ENCODE measurements at regions not wholly inside any gene's neighbourhood (a gene's known extent, or its start where the extent isn't known, plus 50 kb on each side); places are given as distances from the start of the nearest gene placed in this dataset.

GRCh38 chr9:108099854-108100253, 610.3 kb upstream of the KLF4 start:
- DNase-seq (ENCODE audit: insufficient read length, low spot score) (no peak), FAIRE-seq (no peak)
- no peak for TF ChIP-seq POLR2A (IDR thresholded peaks at IDR 0.05; ENCODE audit: low read depth, low read length)

- FAIRE-seq (peak; percentile 30), DNase-seq (ENCODE audit: insufficient read length, low spot score) (no peak)
- no peak for TF ChIP-seq POLR2A (IDR thresholded peaks at IDR 0.05; ENCODE audit: low read depth, low read length)
These were observed 605.9 kb upstream of the KLF4 start for GRCh38 chr9:108095496-108095895.

- no peak for FAIRE-seq
- no peak for DNase-seq (ENCODE audit: insufficient read length, low spot score)
- no peak for TF ChIP-seq POLR2A (IDR thresholded peaks at IDR 0.05; ENCODE audit: low read depth, low read length)
These were observed 605.1 kb upstream of the KLF4 start for GRCh38 chr9:108094676-108094993.

DNA sequence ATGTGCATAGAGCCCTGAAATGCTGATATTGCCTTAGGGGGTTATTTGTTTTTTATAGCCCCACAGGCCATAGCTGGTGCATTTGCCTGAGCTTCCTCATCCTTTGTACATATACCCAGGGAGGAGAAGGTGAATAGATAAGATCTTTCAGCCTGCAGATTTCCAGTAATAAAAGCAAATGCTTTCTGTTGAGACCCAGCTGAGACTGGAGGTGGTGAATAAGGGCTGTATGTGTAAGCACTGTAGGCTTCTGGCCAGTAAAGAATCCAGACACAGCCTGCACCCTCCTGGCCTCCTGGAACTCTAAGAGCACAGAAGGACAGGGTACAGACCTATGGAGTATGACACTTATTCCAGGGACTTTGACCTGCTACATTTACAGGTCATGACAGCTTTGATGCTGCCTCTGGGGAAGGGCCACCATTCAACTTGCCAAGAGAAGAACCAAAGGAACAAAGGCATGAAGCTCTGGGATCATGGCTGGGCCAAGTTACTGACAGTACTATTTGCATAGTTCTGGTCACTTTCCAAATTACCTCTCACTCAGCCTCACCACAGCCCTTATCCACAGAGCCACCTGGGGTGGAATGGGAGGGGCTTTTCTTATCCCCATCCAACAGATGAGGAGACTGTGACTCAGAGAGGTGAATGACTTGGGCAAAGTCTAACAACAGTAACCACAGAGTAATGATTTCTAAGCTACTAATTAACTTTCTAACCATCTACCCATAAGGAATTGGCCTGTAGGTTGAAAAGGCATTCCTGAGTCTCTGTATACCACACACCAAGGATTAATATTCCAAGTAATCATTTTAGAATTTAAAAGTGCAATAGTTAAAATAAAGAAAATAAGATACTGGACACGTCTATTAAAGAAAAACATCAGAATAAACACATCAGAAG, 604.5 kb upstream of the KLF4 start:
- DNase-seq (ENCODE audit: insufficient read length, low spot score) (peak; percentile 35), FAIRE-seq (peak; percentile 97)

GRCh38 chr9:108088916-108089315, 599.3 kb upstream of the KLF4 start:
- no peak for FAIRE-seq
- TF ChIP-seq POLR2A (IDR thresholded peaks at IDR 0.05; ENCODE audit: low read depth, low read length), result no peak
- no peak for DNase-seq (ENCODE audit: insufficient read length, low spot score)

More for the DNA sequence above, 604.5 kb upstream of the KLF4 start:
- TF ChIP-seq POLR2A (IDR thresholded peaks at IDR 0.05; ENCODE audit: low read depth, low read length), result no peak

GRCh38 chr9:108087781-108088180, 598.2 kb upstream of the KLF4 start:
- TF ChIP-seq POLR2A (IDR thresholded peaks at IDR 0.05; ENCODE audit: low read depth, low read length), result no peak
- DNase-seq (ENCODE audit: insufficient read length, low spot score) (no peak), FAIRE-seq (no peak)

- FAIRE-seq, result no peak
- no peak for TF ChIP-seq POLR2A (IDR thresholded peaks at IDR 0.05; ENCODE audit: low read depth, low read length)
These were observed 597.1 kb upstream of the KLF4 start for GRCh38 chr9:108086624-108087023.

DNA sequence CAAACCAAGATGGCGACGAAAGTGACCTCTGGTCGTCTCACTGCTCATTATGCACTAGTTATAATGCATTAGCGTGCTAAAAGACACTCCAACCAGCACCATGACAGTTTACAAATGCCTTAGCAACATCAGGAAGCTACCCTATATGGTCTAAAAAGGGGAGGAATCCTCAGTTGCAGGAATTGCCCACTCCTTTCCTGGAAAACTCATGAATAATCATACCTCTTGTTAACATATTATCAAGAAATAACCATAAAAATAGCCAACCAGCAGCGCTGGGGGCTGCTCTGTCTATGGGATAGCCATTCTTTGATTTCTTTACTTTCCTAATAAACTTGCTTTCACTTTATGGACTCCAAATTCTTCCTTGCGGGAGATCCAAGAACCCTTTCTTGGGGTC, 595.7 kb upstream of the KLF4 start:
- FAIRE-seq, result no peak
- TF ChIP-seq POLR2A (IDR thresholded peaks at IDR 0.05; ENCODE audit: low read depth, low read length), result no peak

More at GRCh38 chr9:108086624-108087023, 597.1 kb upstream of the KLF4 start:
- no peak for DNase-seq (ENCODE audit: insufficient read length, low spot score)

GRCh38 chr9:108083796-108084352, 594.3 kb upstream of the KLF4 start:
- no peak for FAIRE-seq
- no peak for TF ChIP-seq POLR2A (IDR thresholded peaks at IDR 0.05; ENCODE audit: low read depth, low read length)
- DNase-seq (ENCODE audit: insufficient read length, low spot score), result no peak

More for the DNA sequence above, 595.7 kb upstream of the KLF4 start:
- DNase-seq (ENCODE audit: insufficient read length, low spot score), result no peak

- DNase-seq (ENCODE audit: insufficient read length, low spot score) (no peak), FAIRE-seq (no peak)
- no peak for TF ChIP-seq POLR2A (IDR thresholded peaks at IDR 0.05; ENCODE audit: low read depth, low read length)
These were observed 593.7 kb upstream of the KLF4 start for GRCh38 chr9:108083160-108083750.

DNA sequence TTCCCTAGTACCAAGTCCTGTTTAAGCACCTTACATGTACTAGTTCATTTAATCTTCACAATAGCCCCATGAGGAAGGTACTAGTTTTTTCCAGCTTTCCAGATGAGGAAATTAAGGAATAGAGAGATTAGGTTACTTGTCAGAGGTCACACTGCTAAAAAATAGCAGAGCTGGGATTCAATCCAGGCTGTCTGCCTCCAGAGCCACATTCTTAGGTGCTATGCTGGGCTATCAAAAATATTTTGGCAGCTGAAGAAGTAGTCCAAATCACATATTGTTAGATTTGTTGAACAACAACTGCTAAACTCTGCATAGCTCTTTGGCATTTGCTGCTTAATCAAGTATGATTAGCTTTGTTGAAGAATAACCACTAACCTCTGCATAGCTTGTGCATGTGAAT, 591.5 kb upstream of the KLF4 start:
- DNase-seq (ENCODE audit: insufficient read length, low spot score) (no peak), FAIRE-seq (no peak)
- no peak for TF ChIP-seq POLR2A (IDR thresholded peaks at IDR 0.05; ENCODE audit: low read depth, low read length)

- FAIRE-seq (no peak), DNase-seq (ENCODE audit: insufficient read length, low spot score) (no peak)
These were observed 590.7 kb upstream of the KLF4 start for GRCh38 chr9:108080285-108080684.

GRCh38 chr9:108078811-108079210, 589.2 kb upstream of the KLF4 start:
- no peak for FAIRE-seq
- no peak for TF ChIP-seq POLR2A (IDR thresholded peaks at IDR 0.05; ENCODE audit: low read depth, low read length)

More at GRCh38 chr9:108080285-108080684, 590.7 kb upstream of the KLF4 start:
- no peak for TF ChIP-seq POLR2A (IDR thresholded peaks at IDR 0.05; ENCODE audit: low read depth, low read length)

DNA sequence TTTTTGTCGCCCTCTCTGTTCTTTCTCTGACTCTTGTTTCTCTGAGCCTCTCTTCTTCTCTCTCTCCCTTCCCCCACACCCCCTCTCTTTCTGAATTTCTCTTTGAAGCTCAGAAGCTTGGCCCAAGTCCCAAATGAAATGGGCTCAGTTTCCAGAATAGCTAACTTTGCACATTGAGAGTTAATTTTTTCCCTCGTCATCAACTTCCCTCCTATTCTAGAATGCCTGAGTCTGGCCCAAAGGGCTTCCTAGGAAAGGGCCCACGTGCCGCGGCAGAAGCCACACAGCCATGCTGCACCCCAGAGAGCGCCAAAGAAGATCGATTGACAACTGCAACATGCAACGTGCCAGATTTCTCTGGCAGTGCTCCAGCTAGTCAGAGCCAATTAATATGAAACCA, 588.8 kb upstream of the KLF4 start:
- DNase-seq (ENCODE audit: insufficient read length, low spot score) (no peak), FAIRE-seq (no peak)
- no peak for TF ChIP-seq POLR2A (IDR thresholded peaks at IDR 0.05; ENCODE audit: low read depth, low read length)

More at GRCh38 chr9:108078811-108079210, 589.2 kb upstream of the KLF4 start:
- DNase-seq (ENCODE audit: insufficient read length, low spot score), result no peak

Data from H54 (cell line).